ENCODE measurements at regions not wholly inside any gene's neighbourhood (a gene's known extent, or its start where the extent isn't known, plus 50 kb on each side); places are given as distances from the start of the nearest gene placed in this dataset.

DNA sequence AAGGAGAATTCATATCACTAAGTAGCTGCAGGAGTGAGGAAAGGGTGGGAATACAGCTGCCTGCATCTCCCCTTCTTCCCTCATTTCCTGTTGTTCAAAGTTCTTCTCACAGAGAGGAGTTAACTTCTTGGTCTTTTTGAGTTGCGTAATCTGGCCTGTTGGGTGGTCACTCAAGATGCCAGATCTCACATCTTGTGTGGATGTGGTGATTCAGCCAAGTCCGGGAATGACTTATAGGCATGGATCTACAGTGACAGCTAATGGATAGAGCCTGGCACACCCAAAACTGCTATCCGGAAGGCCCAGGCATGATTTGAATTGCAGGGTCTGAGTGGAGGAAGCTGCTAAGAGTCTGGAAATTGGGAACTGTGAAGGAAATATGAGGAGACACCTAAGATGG is 100.2 kb upstream of the SLC35B3 start:
- DNase-seq: no peak

DNA sequence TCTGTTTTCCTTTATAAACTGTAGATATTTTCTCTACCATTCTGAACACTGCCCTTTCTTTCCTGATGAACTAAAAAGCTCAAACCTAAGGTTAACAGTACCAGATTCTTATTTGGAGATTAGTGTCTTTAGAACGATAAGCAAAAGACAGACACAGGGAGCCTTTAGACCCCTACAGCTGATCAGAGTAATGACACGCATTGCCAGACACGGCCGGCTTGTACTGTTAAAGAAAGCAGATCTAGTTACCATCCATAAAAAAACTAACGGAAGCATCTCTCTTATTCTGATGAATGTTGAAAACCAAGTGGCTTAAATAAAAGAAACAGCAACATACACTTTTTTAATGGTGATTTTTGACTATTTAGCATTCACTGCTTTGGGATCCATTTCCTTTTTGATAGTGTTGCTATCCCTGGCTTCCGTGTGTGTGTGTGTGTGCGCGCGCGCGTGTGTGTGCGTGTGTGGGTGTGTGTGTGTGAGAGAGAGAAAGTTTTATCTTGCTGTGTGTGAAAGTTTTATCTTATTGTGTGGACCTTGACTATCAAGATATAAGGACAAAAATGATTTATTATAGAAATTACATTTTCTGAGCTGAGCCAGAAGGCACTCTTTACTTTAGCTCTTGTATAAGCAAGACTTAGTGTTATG is 95.6 kb upstream of the SLC35B3 start:
- no peak for DNase-seq

GRCh38 chr6:8529250-8529649 is 93.9 kb upstream of the SLC35B3 start:
- DNase-seq: no peak

DNA sequence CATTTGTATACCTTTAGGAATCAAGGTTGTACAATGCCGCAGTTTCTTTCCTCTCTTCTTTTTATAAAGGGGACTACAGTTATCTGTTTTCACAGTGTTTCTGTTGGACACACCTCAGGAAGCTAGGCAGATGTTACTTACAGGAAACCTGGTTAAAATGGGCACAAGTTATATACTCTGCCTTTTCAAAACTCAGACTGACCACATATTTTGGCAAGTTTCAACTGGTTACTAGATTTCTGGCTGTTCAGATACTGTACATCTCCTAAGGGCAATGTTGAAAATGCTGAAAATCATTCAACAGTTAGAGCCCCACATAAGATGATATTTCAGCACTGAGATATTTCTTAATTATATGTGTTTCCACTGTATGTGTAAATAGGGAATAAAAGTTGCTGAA is 92.5 kb upstream of the SLC35B3 start:
- DNase-seq: no peak

GRCh38 chr6:8526624-8527023 is 91.3 kb upstream of the SLC35B3 start:
- DNase-seq: no peak

- no peak for DNase-seq
Observed at GRCh38 chr6:8525370-8525769, 90.0 kb upstream of the SLC35B3 start.

DNA sequence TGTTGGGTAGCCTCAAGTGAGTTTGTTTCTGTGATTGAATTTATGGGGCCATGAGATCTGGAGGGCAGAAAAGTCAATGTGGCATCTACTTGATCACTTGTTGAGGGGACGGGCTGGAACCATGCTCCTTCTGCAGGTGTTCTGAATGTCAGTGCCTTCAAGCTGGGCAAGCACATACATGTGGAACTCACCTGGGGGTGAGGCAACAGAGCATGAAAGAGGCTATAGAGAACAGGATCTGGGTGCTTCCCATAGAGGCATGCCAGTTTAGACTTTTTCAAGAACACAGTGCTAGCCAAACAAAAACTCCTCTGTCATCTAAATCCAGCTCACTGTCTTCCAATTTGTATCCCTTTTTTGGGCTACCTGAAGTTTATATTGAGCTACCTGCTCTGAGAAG is 77.8 kb upstream of the SLC35B3 start:
- no peak for DNase-seq

- no peak for DNase-seq
Observed at GRCh38 chr6:8507286-8507685, 71.9 kb upstream of the SLC35B3 start.

- DNase-seq: no peak
Observed at GRCh38 chr6:8506126-8506525, 70.8 kb upstream of the SLC35B3 start.

DNA sequence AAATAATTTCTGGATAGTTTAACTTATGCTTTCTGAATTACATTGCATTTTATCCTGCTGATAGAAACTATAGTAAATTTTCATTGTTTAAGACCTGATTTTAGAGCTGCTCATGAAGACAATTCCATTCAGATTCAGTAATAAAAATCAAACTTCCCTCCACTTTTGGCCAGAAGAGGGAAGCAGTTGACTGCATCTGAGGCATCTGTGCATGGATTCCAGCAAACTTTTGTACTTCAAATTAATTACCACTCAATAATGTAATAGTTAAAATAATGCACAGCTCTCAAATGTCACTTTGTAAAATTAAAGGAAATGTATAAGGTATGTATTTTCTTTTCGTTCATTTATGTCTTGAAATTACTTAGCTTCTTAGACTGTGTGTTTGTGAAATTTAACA is 64.2 kb upstream of the SLC35B3 start:
- no peak for DNase-seq

DNA sequence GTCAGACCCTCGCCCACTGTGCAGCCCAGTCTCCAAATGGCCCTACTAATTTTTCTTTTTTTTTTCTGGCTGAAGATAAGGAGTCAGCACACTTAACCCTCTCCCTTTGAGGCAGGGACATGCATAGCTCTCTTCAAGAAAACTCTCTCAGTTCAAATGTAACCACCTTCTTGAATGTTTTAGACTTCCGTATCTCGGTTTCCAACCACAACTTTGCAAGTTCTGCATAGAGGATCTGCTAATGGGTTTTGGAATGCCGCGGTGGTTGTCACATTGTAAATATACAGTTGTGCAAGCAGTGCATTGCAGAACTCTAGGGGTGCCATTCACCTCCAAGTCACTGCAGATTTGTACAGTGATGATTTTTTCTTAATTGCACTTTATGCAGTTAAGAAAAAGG is 59.4 kb upstream of the SLC35B3 start:
- no peak for DNase-seq

GRCh38 chr6:8492536-8493133 is 57.3 kb upstream of the SLC35B3 start:
- DNase-seq: no peak
